Neural progenitor cell (in vitro differentiated cells): ENCODE measurements at regions not wholly inside any gene's neighbourhood (a gene's known extent, or its start where the extent isn't known, plus 50 kb on each side); places are given as distances from the start of the nearest gene placed in this dataset.

Experiments
- DNase-seq: peaks from one replicate; pipeline ENCODE4 v3.0.0-alpha.2; 2016; ENCODE audit warnings: low spot score
- H2AFZ ChIP-seq: fragments of 200-600 bp; sonication (generic); replicated peaks from 2 replicates; pipeline ENCODE4 v1.6.1; 2016; ENCODE audit warnings: antibody characterized with exemption
- H3F3A ChIP-seq: fragments of 200-600 bp; sonication (generic); 2 replicates; pipeline ENCODE4 v1.6.1; 2016; ENCODE audit warnings: antibody characterized with exemption, low read depth
- H3K27ac ChIP-seq: fragments of 200-600 bp; sonication (generic); 2 replicates; pipeline ENCODE4 v1.5.1; 2016; ENCODE audit warnings: mild to moderate bottlenecking
- H3K27me3 ChIP-seq: fragments of 200-600 bp; sonication (generic); 2 replicates; pipeline ENCODE4 v1.6.1; 2016; ENCODE audit warnings: mild to moderate bottlenecking, moderate library complexity
- H3K36me3 ChIP-seq: fragments of 200-600 bp; sonication (generic); 2 replicates; pipeline ENCODE4 v1.5.1; 2016
- H3K4me1 ChIP-seq: fragments of 200-600 bp; sonication (generic); 2 replicates; pipeline ENCODE4 v1.6.1; 2016; ENCODE audit warnings: mixed run types
- H3K4me2 ChIP-seq: fragments of 200-600 bp; sonication (generic); 2 replicates; pipeline ENCODE4 v1.6.1; 2016
- H3K4me3 ChIP-seq: fragments of 200-600 bp; sonication (generic); 2 replicates; pipeline ENCODE4 v1.5.1; 2016
- H3K79me2 ChIP-seq: fragments of 200-600 bp; sonication (generic); 2 replicates; pipeline ENCODE4 v1.6.1; 2016; ENCODE audit warnings: low read depth
- H3K9ac ChIP-seq: fragments of 200-600 bp; sonication (generic); 2 replicates; pipeline ENCODE4 v1.6.1; 2016
- H3K9me3 ChIP-seq: fragments of 200-600 bp; sonication (generic); 2 replicates; pipeline ENCODE4 v1.5.1; 2016; ENCODE audit warnings: low read depth
- H4K20me1 ChIP-seq: fragments of 200-600 bp; sonication (generic); 2 replicates; pipeline ENCODE4 v1.6.1; 2016; ENCODE audit warnings: low read depth
- H3K27ac Mint-ChIP-seq: 3 replicates; pipeline ENCODE4 v1.8.0; 2021; ENCODE audit warnings: mixed read lengths
- H3K27me3 Mint-ChIP-seq: 2 replicates; pipeline ENCODE4 v1.8.0; 2022; ENCODE audit warnings: low read depth, mild to moderate bottlenecking, inconsistent platforms, moderate library complexity, mixed read lengths; ENCODE audit not compliant: insufficient read depth
- H3K36me3 Mint-ChIP-seq: 3 replicates; pipeline ENCODE4 v1.8.0; 2021; ENCODE audit warnings: mixed read lengths
- H3K4me1 Mint-ChIP-seq: 3 replicates; pipeline ENCODE4 v1.8.0; 2021; ENCODE audit warnings: mixed read lengths
- H3K4me3 Mint-ChIP-seq: 3 replicates; pipeline ENCODE4 v1.8.0; 2021; ENCODE audit warnings: mild to moderate bottlenecking, moderate library complexity, mixed read lengths
- H3K9me3 Mint-ChIP-seq: 3 replicates; pipeline ENCODE4 v1.8.0; 2020; ENCODE audit warnings: mixed read lengths
- EZH2 ChIP-seq: fragments of 200-600 bp; sonication (generic); IDR thresholded peaks from 2 replicates; pipeline ENCODE4 v1.6.1; 2017; ENCODE audit warnings: antibody characterized with exemption, mild to moderate bottlenecking, moderate library complexity
- EZH2phosphoT487 ChIP-seq: fragments of 200-600 bp; sonication (generic); IDR thresholded peaks from 2 replicates; pipeline ENCODE4 v1.6.1; 2017; ENCODE audit warnings: antibody characterized with exemption
- TF ChIP-seq, protein P1 (sequence below): fragments of 200-600 bp; sonication (generic); IDR thresholded peaks from 2 replicates; pipeline ENCODE4 v1.5.1; 2017; ENCODE audit warnings: antibody characterized with exemption, mild to moderate bottlenecking

DNA sequence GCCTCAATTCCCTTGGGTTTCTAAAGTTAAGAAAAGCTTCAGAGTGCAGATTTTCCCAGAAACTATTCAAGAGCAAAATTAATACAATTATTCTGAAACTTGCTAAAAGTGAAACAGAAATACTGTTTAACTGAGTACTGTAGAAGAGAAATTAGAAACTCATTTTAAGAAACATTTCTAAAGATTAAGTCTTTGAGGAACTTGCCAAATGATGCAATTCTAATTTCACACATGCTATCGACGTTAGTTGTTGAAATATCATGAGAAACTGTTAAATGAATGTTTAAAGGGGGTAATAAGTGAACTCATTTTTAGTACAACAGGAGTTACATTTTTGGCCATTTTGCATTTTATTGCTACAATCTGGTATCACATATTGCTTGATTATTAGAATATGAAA is 125.3 kb upstream of the MAOA start:
- Histone ChIP-seq H3K36me3 (no peaks in the 10 kb centered on the region), H2AFZ (no peak overlapping the region), H3K27ac (no peak overlapping the region), H3K4me1 (no peaks in the 10 kb centered on the region), H3K9me3 (no peaks in the 10 kb centered on the region), H3F3A (no peaks in the 10 kb centered on the region), H3K4me2 (no peak overlapping the region), H3K79me2 (no peaks in the 10 kb centered on the region), H3K27me3 (no peaks in the 10 kb centered on the region), H3K4me3 (no peak overlapping the region), H3K9ac (no peak overlapping the region), H4K20me1 (no peaks in the 10 kb centered on the region)
- Mint-ChIP-seq H3K36me3 (no peaks in the 10 kb centered on the region), H3K4me1 (no peaks in the 10 kb centered on the region), H3K9me3 (peaks cover 11% of the 10 kb centered on the region), H3K27ac (no peak overlapping the region), H3K4me3 (no peak overlapping the region), H3K27me3 (no peaks in the 10 kb centered on the region)
- TF ChIP-seq EZH2, result no peak
- TF ChIP-seq EZH2phosphoT487, result no peak
- TF ChIP-seq, protein P1, sequence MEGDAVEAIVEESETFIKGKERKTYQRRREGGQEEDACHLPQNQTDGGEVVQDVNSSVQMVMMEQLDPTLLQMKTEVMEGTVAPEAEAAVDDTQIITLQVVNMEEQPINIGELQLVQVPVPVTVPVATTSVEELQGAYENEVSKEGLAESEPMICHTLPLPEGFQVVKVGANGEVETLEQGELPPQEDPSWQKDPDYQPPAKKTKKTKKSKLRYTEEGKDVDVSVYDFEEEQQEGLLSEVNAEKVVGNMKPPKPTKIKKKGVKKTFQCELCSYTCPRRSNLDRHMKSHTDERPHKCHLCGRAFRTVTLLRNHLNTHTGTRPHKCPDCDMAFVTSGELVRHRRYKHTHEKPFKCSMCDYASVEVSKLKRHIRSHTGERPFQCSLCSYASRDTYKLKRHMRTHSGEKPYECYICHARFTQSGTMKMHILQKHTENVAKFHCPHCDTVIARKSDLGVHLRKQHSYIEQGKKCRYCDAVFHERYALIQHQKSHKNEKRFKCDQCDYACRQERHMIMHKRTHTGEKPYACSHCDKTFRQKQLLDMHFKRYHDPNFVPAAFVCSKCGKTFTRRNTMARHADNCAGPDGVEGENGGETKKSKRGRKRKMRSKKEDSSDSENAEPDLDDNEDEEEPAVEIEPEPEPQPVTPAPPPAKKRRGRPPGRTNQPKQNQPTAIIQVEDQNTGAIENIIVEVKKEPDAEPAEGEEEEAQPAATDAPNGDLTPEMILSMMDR, result no peak
- no peak for DNase-seq

DNA sequence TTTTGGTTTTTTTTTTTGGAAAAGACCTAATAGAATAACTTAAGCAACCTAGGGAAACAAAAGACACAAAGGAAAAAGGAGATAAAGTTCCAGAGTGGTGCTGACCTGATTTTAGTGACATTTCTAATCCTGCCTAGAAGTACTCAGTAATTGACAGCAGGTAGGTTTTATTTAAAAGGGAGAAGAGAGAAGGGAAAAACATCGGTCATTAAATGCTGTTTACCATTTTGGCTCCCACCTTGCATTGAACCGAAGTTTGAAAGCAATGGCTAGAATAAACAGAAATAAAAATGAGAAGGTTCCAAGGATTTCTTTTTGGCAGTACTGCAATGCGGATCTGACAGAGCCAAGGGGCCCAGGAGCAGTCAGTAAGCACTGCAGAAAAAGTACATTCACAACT is 115.8 kb upstream of the MAOA start:
- Histone ChIP-seq H4K20me1 (no peaks in the 10 kb centered on the region), H3K27me3 (no peaks in the 10 kb centered on the region), H3K9ac (no peak overlapping the region), H3K4me3 (no peak overlapping the region), H3K27ac (no peak overlapping the region), H3K4me1 (peaks cover 24% of the 10 kb centered on the region), H3K79me2 (no peaks in the 10 kb centered on the region), H2AFZ (no peak overlapping the region), H3K9me3 (no peaks in the 10 kb centered on the region), H3K4me2 (no peak overlapping the region), H3F3A (peaks cover 11% of the 10 kb centered on the region), H3K36me3 (no peaks in the 10 kb centered on the region)
- TF ChIP-seq EZH2 (no peak), EZH2phosphoT487 (no peak)
- TF ChIP-seq, protein P1, result no peak
- no peaks in the 10 kb centered on the region for H3K27me3 Mint-ChIP-seq
- DNase-seq, result no peak
- peaks cover 6% of the 10 kb centered on the region for H3K9me3 Mint-ChIP-seq
- H3K4me1 Mint-ChIP-seq, result no peaks in the 10 kb centered on the region
- no peak overlapping the region for H3K27ac Mint-ChIP-seq
- no peaks in the 10 kb centered on the region for H3K36me3 Mint-ChIP-seq
- H3K4me3 Mint-ChIP-seq, result no peak overlapping the region

- H2AFZ ChIP-seq, result no peak overlapping the region
- H4K20me1 ChIP-seq, result no peaks in the 10 kb centered on the region
- no peaks in the 10 kb centered on the region for H3K9me3 ChIP-seq
- H3K27ac ChIP-seq, result no peak overlapping the region
- no peaks in the 10 kb centered on the region for H3K79me2 ChIP-seq
- no peaks in the 10 kb centered on the region for H3K36me3 ChIP-seq
- TF ChIP-seq, protein P1, result no peak
- no peak for TF ChIP-seq EZH2phosphoT487
- no peak for TF ChIP-seq EZH2
- Mint-ChIP-seq H3K9me3 (peaks cover 5% of the 10 kb centered on the region), H3K4me3 (no peak overlapping the region), H3K4me1 (peaks cover 11% of the 10 kb centered on the region), H3K27ac (no peak overlapping the region), H3K36me3 (no peaks in the 10 kb centered on the region), H3K27me3 (peaks cover 2% of the 10 kb centered on the region)
- H3K9ac ChIP-seq, result no peak overlapping the region
- peaks cover 18% of the 10 kb centered on the region for H3K4me1 ChIP-seq
- no peaks in the 10 kb centered on the region for H3K27me3 ChIP-seq
- peaks cover 8% of the 10 kb centered on the region for H3F3A ChIP-seq
- no peak for DNase-seq
- H3K4me2 ChIP-seq, result no peak overlapping the region
- no peak overlapping the region for H3K4me3 ChIP-seq
These were observed 104.5 kb upstream of the MAOA start for GRCh38 chrX:43551590-43551989.

DNA sequence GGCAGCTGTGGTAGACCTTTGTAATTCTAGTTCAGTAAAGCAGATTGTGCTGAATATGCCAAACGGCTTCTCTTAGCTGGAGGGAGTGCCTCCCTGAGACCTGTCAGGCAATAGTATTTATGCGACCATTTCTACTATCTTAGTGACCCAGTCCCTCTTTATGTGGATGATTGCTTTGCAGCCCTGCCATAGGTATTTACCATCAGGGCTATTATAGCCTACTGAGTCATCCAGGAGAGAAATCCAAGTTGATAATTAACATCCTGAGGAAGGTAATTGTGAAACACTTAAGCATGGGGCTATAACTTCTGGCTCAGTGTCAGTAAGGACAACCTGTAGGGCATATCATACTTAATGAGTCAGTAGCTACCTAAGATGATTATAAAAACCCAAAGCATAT is 103.9 kb upstream of the MAOA start:
- Mint-ChIP-seq H3K4me1 (peaks cover 15% of the 10 kb centered on the region), H3K27ac (no peak overlapping the region), H3K9me3 (peaks cover 5% of the 10 kb centered on the region), H3K36me3 (no peaks in the 10 kb centered on the region), H3K27me3 (peaks cover 2% of the 10 kb centered on the region), H3K4me3 (no peak overlapping the region)
- Histone ChIP-seq H3K4me2 (no peak overlapping the region), H3K9ac (no peak overlapping the region), H3K9me3 (no peaks in the 10 kb centered on the region), H2AFZ (no peak overlapping the region), H3K4me3 (no peak overlapping the region), H3K36me3 (no peaks in the 10 kb centered on the region), H3K27ac (no peak overlapping the region), H3K4me1 (peaks cover 23% of the 10 kb centered on the region), H3K27me3 (no peaks in the 10 kb centered on the region), H3F3A (peaks cover 14% of the 10 kb centered on the region), H3K79me2 (no peaks in the 10 kb centered on the region), H4K20me1 (no peaks in the 10 kb centered on the region)
- no peak for DNase-seq
- no peak for TF ChIP-seq EZH2phosphoT487
- TF ChIP-seq, protein P1, result no peak
- TF ChIP-seq EZH2, result no peak
